ENCODE measurements at regions not wholly inside any gene's neighbourhood (a gene's known extent, or its start where the extent isn't known, plus 50 kb on each side); places are given as distances from the start of the nearest gene placed in this dataset.

DNA sequence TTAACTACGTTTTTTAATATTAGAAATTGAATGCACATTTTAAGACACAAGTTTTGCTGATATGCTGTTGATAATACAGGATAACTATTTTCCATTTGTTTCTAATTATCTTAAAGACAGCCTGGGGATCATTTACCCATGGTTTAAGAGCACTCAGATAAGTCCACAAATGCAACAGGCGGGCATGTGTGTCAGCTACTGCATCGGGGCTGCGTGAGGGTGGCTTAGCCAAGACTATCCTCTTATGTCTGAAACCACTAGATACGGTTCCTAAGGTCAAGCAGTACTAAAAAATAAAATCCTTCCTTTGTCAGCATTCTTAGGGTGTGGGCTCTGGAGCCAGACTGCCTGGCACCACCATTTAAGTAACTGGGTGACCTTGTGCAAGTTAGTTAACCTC, 254.8 kb downstream of the SATB2 start:
- TF ChIP-seq, protein P1, sequence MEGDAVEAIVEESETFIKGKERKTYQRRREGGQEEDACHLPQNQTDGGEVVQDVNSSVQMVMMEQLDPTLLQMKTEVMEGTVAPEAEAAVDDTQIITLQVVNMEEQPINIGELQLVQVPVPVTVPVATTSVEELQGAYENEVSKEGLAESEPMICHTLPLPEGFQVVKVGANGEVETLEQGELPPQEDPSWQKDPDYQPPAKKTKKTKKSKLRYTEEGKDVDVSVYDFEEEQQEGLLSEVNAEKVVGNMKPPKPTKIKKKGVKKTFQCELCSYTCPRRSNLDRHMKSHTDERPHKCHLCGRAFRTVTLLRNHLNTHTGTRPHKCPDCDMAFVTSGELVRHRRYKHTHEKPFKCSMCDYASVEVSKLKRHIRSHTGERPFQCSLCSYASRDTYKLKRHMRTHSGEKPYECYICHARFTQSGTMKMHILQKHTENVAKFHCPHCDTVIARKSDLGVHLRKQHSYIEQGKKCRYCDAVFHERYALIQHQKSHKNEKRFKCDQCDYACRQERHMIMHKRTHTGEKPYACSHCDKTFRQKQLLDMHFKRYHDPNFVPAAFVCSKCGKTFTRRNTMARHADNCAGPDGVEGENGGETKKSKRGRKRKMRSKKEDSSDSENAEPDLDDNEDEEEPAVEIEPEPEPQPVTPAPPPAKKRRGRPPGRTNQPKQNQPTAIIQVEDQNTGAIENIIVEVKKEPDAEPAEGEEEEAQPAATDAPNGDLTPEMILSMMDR (IDR thresholded peaks at IDR 0.05; ENCODE audit: insufficient read depth, low read depth, low read length), result no peak
- TF ChIP-seq EZH2 (IDR thresholded peaks at IDR 0.05; ENCODE audit: insufficient read depth, low read length), result no peak
